ENCODE measurements at regions not wholly inside any gene's neighbourhood (a gene's known extent, or its start where the extent isn't known, plus 50 kb on each side); places are given as distances from the start of the nearest gene placed in this dataset.

GRCh38 chrX:47723689-47724088 is 64.7 kb upstream of the UXT start:
- TF ChIP-seq POLR2A (IDR thresholded peaks at IDR 0.05; ENCODE audit: low read depth, low read length) (no peak), TAF1 (IDR thresholded peaks at IDR 0.05; ENCODE audit: borderline replicate concordance, low read depth, low read length) (no peak)
